ENCODE measurements at regions not wholly inside any gene's neighbourhood (a gene's known extent, or its start where the extent isn't known, plus 50 kb on each side); places are given as distances from the start of the nearest gene placed in this dataset.
"Not testable (repeated sequence)": the region's sequence is repeated elsewhere in the genome, so short reads cannot be mapped to it uniquely, and the experiment has no call there.

- Histone ChIP-seq H3K79me2 (ENCODE audit: insufficient read depth, low read length) (no peaks in the 10 kb centered on the region), H4K20me1 (ENCODE audit: insufficient read depth) (no peaks in the 10 kb centered on the region), H3K9me3 (ENCODE audit: control insufficient read depth in 1 of 2, insufficient read depth in 1 of 2, low read depth in 1 of 2, low read length in 2 of 2) (no peaks in the 10 kb centered on the region; a peak in 1 of 4 replicates), H3K4me1 (ENCODE audit: control insufficient read depth in 1 of 2, insufficient read depth in 2 of 2, low read length in 2 of 2) (no peaks in the 10 kb centered on the region), H3K9ac (ENCODE audit: low read length) (no peak overlapping the region), H3K9me2 (ENCODE audit: insufficient read depth) (no peaks in the 10 kb centered on the region), H2AFZ (ENCODE audit: low read depth, low read length, poor library complexity, severe bottlenecking) (no peak overlapping the region), H3K27me3 (ENCODE audit: insufficient read depth, low read length) (no peaks in the 10 kb centered on the region), H3K4me3 (replicated peaks in 1 of 2; ENCODE audit: low read depth in 1 of 2, low read length in 2 of 2) (no peak overlapping the region), H3K4me2 (ENCODE audit: low read length) (no peak overlapping the region), H3K27ac (ENCODE audit: low read depth, low read length) (no peak overlapping the region), H3K36me3 (ENCODE audit: control insufficient read depth in 1 of 2, insufficient read depth in 2 of 2, low read length in 2 of 2) (no peaks in the 10 kb centered on the region)
- BruUV-seq (replicated peaks), result no TSS peak
- RAD21 ChIA-PET (ENCODE audit: low non-redundant PET in 1 of 2, low total read pairs in 2 of 2, uncharacterized antibody in 2 of 2, unreplicated experiment in 2 of 2), result no interaction called here
- POLR2A ChIA-PET, result no interaction called here
- CTCF ChIA-PET, result no interaction called here
- DNase-seq (ENCODE audit: low read depth, low spot score) (no peak), ATAC-seq (no peak)
- TF ChIP-seq SP1 (IDR thresholded peaks at IDR 0.05; ENCODE audit: low read depth), result no peak
- no peak for TF ChIP-seq POLR2A (IDR thresholded peaks at IDR 0.05; ENCODE audit: borderline replicate concordance, extremely low read depth, insufficient read depth, insufficient read length)
- TF ChIP-seq, protein P1, sequence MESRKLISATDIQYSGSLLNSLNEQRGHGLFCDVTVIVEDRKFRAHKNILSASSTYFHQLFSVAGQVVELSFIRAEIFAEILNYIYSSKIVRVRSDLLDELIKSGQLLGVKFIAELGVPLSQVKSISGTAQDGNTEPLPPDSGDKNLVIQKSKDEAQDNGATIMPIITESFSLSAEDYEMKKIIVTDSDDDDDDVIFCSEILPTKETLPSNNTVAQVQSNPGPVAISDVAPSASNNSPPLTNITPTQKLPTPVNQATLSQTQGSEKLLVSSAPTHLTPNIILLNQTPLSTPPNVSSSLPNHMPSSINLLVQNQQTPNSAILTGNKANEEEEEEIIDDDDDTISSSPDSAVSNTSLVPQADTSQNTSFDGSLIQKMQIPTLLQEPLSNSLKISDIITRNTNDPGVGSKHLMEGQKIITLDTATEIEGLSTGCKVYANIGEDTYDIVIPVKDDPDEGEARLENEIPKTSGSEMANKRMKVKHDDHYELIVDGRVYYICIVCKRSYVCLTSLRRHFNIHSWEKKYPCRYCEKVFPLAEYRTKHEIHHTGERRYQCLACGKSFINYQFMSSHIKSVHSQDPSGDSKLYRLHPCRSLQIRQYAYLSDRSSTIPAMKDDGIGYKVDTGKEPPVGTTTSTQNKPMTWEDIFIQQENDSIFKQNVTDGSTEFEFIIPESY (IDR thresholded peaks at IDR 0.05; ENCODE audit: extremely low read depth, insufficient replicate concordance, low read length), result no peak
- TF ChIP-seq SRF (IDR thresholded peaks at IDR 0.05; ENCODE audit: low read depth), result no peak
- TF ChIP-seq ATF3 (IDR thresholded peaks at IDR 0.05), result no peak
- no peak for TF ChIP-seq CEBPB (IDR thresholded peaks at IDR 0.05; ENCODE audit: low read depth)
- no peak for TF ChIP-seq POLR2AphosphoS5 (IDR thresholded peaks at IDR 0.05; ENCODE audit: low read depth, low read length)
- no peak for TF ChIP-seq ZFX (IDR thresholded peaks at IDR 0.05)
- TF ChIP-seq EZH2phosphoT487 (IDR thresholded peaks at IDR 0.05; ENCODE audit: borderline replicate concordance), result no peak
- no peak for TF ChIP-seq EZH2 (IDR thresholded peaks at IDR 0.05)
- no peak for TF ChIP-seq JUND (IDR thresholded peaks at IDR 0.05)
- TF ChIP-seq EGR1 (IDR thresholded peaks at IDR 0.05; ENCODE audit: low read depth), result no peak
- TF ChIP-seq TCF7L2 (IDR thresholded peaks at IDR 0.05; ENCODE audit: borderline replicate concordance, extremely low read depth, insufficient read depth, insufficient read length), result no peak
- TF ChIP-seq CBX3 (IDR thresholded peaks at IDR 0.05; ENCODE audit: low read depth), result no peak
- TF ChIP-seq FOSL1 (IDR thresholded peaks at IDR 0.05; ENCODE audit: low read depth), result no peak
- no peak for TF ChIP-seq CTCF (IDR thresholded peaks at IDR 0.05 in 2 of 3, conservative IDR thresholded peaks at IDR 0.05 in 1 of 3; ENCODE audit: borderline replicate concordance in 1 of 3, insufficient read depth in 1 of 3, low read depth in 2 of 3, low read length in 2 of 3)
- no peak for TF ChIP-seq RAD21 (IDR thresholded peaks at IDR 0.05; ENCODE audit: low read depth)
- TF ChIP-seq YY1 (IDR thresholded peaks at IDR 0.05; ENCODE audit: extremely low read depth, insufficient replicate concordance, low read depth, low read length), result no peak
- TF ChIP-seq MAX (IDR thresholded peaks at IDR 0.05), result no peak
- intact Hi-C loops (cut with micrococcal nuclease), result no loop called here
Measured at GRCh38 chr6:23851522-23851921, 274.5 kb upstream of the NRSN1 start.

DNA sequence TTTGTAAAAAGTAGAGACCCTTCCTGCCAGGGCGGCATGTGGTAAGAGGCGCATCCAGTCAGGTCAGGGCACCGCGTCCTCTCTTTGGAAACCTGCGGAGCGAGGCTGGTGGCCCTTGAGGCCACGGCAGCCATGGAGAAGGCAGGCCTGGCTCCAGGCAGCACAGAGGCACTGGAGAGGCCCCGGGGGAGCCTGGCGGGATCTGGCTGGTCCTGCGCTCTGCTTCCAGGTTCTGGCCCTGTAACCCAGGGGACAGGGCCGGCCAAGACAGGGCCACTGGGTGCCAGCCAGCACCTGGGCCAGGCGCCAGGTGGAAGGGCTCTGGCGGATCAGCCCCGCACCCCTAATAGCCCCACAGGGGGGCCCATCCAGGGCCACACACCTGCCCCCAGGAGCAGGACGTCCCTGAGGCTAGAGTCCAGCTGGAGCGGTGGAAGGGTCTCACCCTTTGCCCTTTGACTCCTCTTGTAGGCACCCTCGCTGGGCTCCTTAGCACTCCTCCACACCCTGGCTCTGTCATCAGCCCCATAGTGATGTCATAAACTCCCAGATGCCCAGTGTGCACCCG lies 272.4 kb upstream of the NRSN1 start:
- CTCF ChIA-PET; H3K36me3 ChIP-seq (ENCODE audit: control insufficient read depth in 1 of 2, insufficient read depth in 2 of 2, low read length in 2 of 2); POLR2A ChIA-PET; H3K4me2 ChIP-seq (ENCODE audit: low read length); H2AFZ ChIP-seq (ENCODE audit: low read depth, low read length, poor library complexity, severe bottlenecking); DNase-seq (ENCODE audit: low read depth, low spot score); ATAC-seq; H3K9ac ChIP-seq (ENCODE audit: low read length); H3K27me3 ChIP-seq (ENCODE audit: insufficient read depth, low read length); H4K20me1 ChIP-seq (ENCODE audit: insufficient read depth); H3K4me3 ChIP-seq (replicated peaks in 1 of 2; ENCODE audit: low read depth in 1 of 2, low read length in 2 of 2); BruUV-seq (replicated peaks); H3K79me2 ChIP-seq (ENCODE audit: insufficient read depth, low read length); H3K9me3 ChIP-seq (ENCODE audit: control insufficient read depth in 1 of 2, insufficient read depth in 1 of 2, low read depth in 1 of 2, low read length in 2 of 2); RAD21 ChIA-PET (ENCODE audit: low non-redundant PET in 1 of 2, low total read pairs in 2 of 2, uncharacterized antibody in 2 of 2, unreplicated experiment in 2 of 2); H3K4me1 ChIP-seq (ENCODE audit: control insufficient read depth in 1 of 2, insufficient read depth in 2 of 2, low read length in 2 of 2); intact Hi-C loops (cut with micrococcal nuclease); H3K27ac ChIP-seq (ENCODE audit: low read depth, low read length); H3K9me2 ChIP-seq (ENCODE audit: insufficient read depth): not testable (repeated sequence)
